ENCODE measurements at regions not wholly inside any gene's neighbourhood (a gene's known extent, or its start where the extent isn't known, plus 50 kb on each side); places are given as distances from the start of the nearest gene placed in this dataset.
A peak's percentile ranks its signal among the peaks of the same experiment; 100 is the strongest.
"Not testable (repeated sequence)": the region's sequence is repeated elsewhere in the genome, so short reads cannot be mapped to it uniquely, and the experiment has no call there.

DNA sequence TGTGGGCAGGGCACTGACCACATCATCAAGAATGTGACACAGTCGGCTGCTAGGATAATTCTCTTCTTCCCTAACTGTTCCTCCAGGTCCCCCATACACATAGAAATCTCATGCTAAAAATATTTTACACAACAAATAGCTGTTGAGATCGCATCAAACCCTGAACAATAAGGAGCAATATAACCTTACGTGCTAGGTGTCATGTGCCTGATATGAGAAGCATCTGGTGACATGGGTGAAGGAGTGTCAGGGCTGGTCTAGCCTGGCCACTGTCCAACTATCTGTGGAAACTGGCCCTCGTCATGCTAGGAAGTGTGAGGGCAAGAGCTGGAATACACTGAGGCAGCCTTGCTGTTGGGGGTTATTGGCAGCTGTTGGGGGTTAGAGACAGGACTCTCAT is 167.3 kb upstream of the PGRMC2 start:
- no peak for DNase-seq (ENCODE audit: low read depth in 2 of 2, low spot score in 1 of 2)

DNA sequence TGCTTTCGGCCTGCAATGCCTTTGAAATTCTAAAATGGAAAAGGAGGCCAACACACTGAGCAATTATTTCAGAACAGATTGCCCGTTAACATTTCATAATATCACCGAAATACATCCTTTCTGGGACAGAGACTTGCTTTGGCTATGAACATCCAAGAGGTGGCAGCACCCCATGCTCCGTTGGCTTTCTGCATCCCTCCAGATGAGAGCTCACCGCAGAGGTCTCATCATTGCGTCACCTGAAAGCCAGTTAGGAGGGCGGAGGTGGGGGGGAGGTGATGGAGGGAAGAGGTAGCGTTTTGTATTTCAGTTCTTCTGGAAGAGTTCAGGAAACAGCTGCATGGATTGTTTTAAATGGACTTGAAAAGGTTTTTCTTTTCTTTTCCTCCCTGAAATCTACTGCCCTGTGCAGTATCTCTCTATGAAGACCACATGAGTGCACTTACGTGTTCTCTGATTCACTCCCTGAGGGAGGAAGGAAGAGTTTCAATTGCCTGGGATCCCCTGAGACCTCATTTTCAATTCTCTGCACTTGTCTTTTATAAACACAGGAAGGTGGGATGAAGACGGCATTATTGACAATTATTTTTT is 166.8 kb upstream of the PGRMC2 start:
- DNase-seq (ENCODE audit: low read depth in 2 of 2, low spot score in 1 of 2), result peak; percentile 28 to 35

DNA sequence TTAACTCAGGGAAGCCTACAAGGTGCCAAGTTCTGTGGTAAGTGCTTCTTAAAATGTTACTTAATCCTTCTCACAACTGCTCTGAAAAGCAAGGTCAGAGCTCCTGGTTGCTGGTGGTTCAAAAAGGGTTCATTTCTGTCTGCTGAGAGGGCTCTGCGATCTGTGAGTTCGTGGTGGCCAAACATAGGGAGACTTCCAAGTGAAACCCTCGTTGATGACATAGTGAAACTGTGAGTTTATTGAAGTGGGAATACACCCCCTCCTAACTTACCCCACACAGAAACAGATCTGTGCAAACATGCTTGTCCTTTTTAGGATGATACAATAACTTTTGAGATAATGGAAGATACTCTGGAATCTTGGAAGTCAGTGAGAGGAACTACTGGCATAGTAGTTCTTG is 164.8 kb upstream of the PGRMC2 start:
- DNase-seq (ENCODE audit: low read depth in 2 of 2, low spot score in 1 of 2), result no peak

- DNase-seq (ENCODE audit: low read depth in 2 of 2, low spot score in 1 of 2), result no peak
Measured at GRCh38 chr4:128451270-128451905, 163.8 kb upstream of the PGRMC2 start.

DNA sequence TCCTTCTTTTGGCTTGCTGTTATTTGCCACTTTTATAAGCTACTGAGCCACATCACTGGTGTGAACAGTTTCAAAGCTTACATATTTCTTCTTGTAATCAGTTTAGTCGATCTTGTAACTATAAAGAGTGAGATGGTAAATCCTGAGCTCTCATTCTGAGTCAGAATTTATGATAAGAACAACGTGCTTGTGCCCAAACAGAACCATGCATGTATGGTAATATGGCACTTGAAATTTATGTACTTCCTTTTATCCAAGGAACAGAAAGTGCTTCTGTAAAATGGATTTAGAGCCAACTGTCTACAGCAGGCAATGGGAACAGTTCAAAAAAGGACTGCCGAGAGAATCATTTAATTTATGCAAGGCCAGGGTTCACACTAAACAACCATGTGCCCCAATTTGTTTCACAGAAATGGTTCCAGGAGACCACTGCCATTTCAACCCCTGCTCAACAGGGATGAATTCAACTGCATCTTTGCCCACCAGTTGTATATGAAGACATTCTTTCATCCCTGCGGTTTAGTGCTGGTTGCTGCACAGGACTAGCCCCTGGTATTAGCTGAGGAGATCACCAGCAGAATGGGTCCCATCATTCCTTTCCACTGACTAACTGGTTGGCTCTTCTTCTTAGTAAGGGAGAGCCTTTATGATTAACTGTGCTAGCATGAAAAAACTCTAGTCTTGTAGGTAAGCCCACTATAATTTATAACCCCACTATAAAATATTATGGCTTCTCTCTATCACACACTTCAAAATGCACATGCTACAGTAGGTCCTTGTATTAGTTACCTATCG is 162.9 kb upstream of the PGRMC2 start:
- no peak for DNase-seq (ENCODE audit: low read depth in 2 of 2, low spot score in 1 of 2)

- DNase-seq (ENCODE audit: low read depth in 2 of 2, low spot score in 1 of 2), result no peak
Measured at GRCh38 chr4:128449251-128449650, 161.6 kb upstream of the PGRMC2 start.

DNA sequence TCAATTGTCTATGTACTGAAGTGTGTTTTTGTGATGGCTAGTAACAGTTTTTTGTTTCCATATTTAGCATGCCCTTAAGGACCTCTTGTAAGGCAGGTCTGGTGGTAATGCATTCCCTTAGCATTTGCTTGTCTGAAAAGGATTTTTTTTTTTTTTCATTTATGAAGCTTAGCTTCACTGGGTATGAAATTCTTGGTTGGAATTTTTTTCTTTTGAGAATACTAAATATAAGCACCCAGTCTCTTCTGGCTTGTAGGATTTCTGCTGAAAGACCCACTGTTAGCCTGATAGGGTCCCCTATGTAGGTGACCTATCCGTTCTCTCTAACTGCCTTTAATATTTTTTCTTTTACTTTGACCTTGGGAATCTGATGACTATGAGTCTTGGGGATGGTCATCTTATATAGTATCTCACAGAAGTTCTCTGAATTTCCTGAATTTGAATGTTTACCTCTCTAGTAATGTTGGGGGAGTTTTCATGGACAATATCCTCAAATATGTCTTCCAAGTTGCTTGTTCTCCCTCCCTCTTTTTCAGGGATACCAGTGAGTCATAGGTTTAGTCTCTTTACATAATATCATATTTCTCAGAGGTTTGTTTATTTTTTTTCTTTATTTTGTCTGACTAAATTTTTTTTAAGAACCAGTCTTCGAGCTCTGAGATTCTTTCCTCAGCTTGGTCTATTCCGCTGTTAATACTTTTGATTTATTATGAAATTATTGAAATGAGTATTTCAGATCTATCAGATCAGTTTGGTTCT is 157.1 kb upstream of the PGRMC2 start:
- no peak for DNase-seq (ENCODE audit: low read depth in 2 of 2, low spot score in 1 of 2)

- no peak for DNase-seq (ENCODE audit: low read depth in 2 of 2, low spot score in 1 of 2)
Measured at GRCh38 chr4:128440923-128441322, 153.3 kb upstream of the PGRMC2 start.

GRCh38 chr4:128437023-128437422 is 149.4 kb upstream of the PGRMC2 start:
- not testable (repeated sequence) for DNase-seq (ENCODE audit: low read depth in 2 of 2, low spot score in 1 of 2)

GRCh38 chr4:128429023-128429613 is 141.5 kb upstream of the PGRMC2 start:
- not testable (repeated sequence) for DNase-seq (ENCODE audit: low read depth in 2 of 2, low spot score in 1 of 2)

DNA sequence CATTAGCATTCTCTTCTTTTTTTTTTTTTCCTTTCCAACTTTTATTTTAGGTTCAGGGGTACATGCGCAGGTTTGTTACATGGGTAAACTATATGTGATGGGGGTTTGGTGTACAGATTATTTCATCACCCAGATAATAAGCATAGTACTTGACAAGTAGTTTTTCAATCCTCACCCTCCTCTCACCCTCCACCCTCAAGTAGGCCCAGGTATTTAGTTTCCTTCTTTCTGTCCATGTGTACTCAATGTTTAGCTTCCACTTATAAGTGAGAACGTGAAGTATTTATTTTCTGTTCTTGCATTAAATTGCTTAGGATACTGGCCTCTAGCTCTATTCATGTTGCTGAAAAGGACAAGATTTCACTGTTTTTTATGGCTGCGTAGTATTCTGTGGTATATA is 140.8 kb upstream of the PGRMC2 start:
- DNase-seq (ENCODE audit: low read depth in 2 of 2, low spot score in 1 of 2), result no peak

GRCh38 chr4:128427832-128428366 is 140.3 kb upstream of the PGRMC2 start:
- DNase-seq (ENCODE audit: low read depth in 2 of 2, low spot score in 1 of 2), result no peak

GRCh38 chr4:128424527-128425497 is 137.2 kb upstream of the PGRMC2 start:
- no peak for DNase-seq (ENCODE audit: low read depth in 2 of 2, low spot score in 1 of 2)

DNA sequence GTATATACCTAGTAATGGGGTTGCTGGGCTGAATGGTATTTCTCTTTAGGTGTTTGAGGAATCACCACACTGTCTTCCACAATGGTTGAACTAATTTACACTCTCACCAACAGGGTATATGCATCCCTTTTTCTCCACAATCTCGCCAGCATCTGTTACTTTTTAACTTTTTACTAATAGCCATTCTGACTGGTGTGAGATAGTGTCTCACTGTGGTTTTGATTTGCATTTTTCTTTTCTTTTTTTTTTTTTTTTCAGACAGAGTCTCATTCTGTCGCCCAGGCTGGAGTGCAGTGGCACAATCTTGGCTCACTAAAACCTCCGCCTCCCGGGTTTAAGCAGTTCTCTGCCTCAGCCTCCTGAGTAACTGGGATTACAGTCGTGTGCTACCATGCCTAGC is 134.7 kb upstream of the PGRMC2 start:
- DNase-seq (ENCODE audit: low read depth in 2 of 2, low spot score in 1 of 2), result not testable (repeated sequence)

GRCh38 chr4:128416921-128417320 is 129.3 kb upstream of the PGRMC2 start:
- no peak for DNase-seq (ENCODE audit: low read depth in 2 of 2, low spot score in 1 of 2)

DNA sequence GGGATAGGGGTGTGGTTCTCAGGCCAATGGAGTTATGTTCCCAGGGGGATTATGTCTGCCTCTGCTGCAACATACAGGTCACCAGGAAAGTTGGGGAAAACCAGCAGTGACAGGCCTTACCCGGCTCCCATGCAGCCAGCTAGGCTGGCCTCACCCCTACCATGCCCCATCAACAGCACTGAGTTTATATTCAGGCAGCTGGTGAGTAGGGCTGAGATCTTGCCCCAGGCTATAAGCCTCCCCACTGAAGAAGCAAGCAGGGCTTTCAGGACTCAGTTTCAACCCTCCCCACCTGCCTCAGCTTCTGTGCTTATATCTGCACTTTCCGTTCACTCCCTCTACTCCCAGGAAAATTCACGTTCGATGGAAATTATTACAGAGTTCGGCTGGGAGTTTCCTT is 122.4 kb upstream of the PGRMC2 start:
- DNase-seq (ENCODE audit: low read depth in 2 of 2, low spot score in 1 of 2), result no peak

DNA sequence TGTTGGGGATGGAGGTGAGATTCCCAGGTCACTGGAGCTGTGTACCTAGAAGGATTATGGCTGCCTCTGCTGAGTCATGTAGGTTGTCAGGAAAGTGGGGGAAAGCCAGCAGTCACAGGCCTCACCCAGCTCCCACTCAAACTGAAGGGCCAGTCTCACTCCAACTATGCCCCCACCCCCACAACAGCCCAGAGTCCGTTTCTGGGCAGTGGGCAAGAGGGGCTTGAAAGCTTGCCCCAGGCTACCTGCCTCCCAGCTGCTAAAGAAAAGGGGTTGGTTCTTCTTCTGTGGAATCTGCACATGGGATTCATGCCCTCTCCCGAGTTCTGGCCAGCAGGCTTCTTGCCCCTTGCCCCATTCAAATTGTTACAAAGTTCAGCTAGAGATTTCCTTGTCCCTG is 116.0 kb upstream of the PGRMC2 start:
- DNase-seq (ENCODE audit: low read depth in 2 of 2, low spot score in 1 of 2), result no peak

GRCh38 chr4:128394778-128395177 is 107.2 kb upstream of the PGRMC2 start:
- no peak for DNase-seq (ENCODE audit: low read depth in 2 of 2, low spot score in 1 of 2)

GRCh38 chr4:128393101-128393704 is 105.6 kb upstream of the PGRMC2 start:
- no peak for DNase-seq (ENCODE audit: low read depth in 2 of 2, low spot score in 1 of 2)

Data from stimulated activated CD8-positive, alpha-beta memory T cell treated with anti-CD3 and anti-CD28 coated beads, Interleukin-4, amount 100 ng/mL, for 4 hours (primary cell).